ENCODE measurements at regions not wholly inside any gene's neighbourhood (a gene's known extent, or its start where the extent isn't known, plus 50 kb on each side); places are given as distances from the start of the nearest gene placed in this dataset.

- Histone ChIP-seq H3K4me2 (ENCODE audit: low read length) (no peak overlapping the region), H3K4me1 (ENCODE audit: insufficient read depth, low read length, poor library complexity, severe bottlenecking) (no peaks in the 10 kb centered on the region), H3K4me3 (ENCODE audit: low read depth, low read length, poor library complexity, severe bottlenecking) (no peak overlapping the region), H3K9me3 (ENCODE audit: low read length) (no peaks in the 10 kb centered on the region), H2AFZ (ENCODE audit: low read length) (no peak overlapping the region), H3K79me2 (ENCODE audit: insufficient read depth, low read depth, low read length) (no peaks in the 10 kb centered on the region), H4K20me1 (ENCODE audit: insufficient read depth, low read length) (no peaks in the 10 kb centered on the region), H3K27ac (ENCODE audit: low read depth, low read length, poor library complexity, severe bottlenecking) (no peak overlapping the region), H3K36me3 (ENCODE audit: insufficient read depth, low read length) (no peaks in the 10 kb centered on the region), H3K9me2 (ENCODE audit: insufficient read depth, low read length) (no peaks in the 10 kb centered on the region)
- CTCF ChIA-PET (ENCODE audit: unreplicated experiment): no interaction called here
- POLR2A ChIA-PET: no interaction called here
- intact Hi-C loops (cut with micrococcal nuclease; ENCODE audit: unreplicated experiment): no loop called here
- TF ChIP-seq EZH2phosphoT487 (IDR thresholded peaks at IDR 0.05; ENCODE audit: borderline replicate concordance, low read depth, low read length) (no peak), CTCF (conservative IDR thresholded peaks at IDR 0.05; ENCODE audit: low read length) (no peak)
- BruUV-seq (replicated peaks): no TSS peak
- no peak for DNase-seq (ENCODE audit: low spot score)
Observed at GRCh38 chr3:62981962-62982361, 106.7 kb upstream of the CADPS start.

GRCh38 chr3:62982795-62983455 lies 107.7 kb upstream of the CADPS start:
- no peaks in the 10 kb centered on the region for H3K9me2 ChIP-seq (ENCODE audit: insufficient read depth, low read length)
- intact Hi-C loops (cut with micrococcal nuclease; ENCODE audit: unreplicated experiment): no loop called here
- POLR2A ChIA-PET: interaction anchor here (0.6 to 0.7 kb wide), 2 partner anchors 20 to 349 kb away, joined by 3 read pairs; no protein-coding TSS in a partner anchor
- no peaks in the 10 kb centered on the region for H4K20me1 ChIP-seq (ENCODE audit: insufficient read depth, low read length)
- H3K36me3 ChIP-seq (ENCODE audit: insufficient read depth, low read length): no peaks in the 10 kb centered on the region
- DNase-seq (ENCODE audit: low spot score): no peak
- no peak overlapping the region for H3K4me2 ChIP-seq (ENCODE audit: low read length)
- no peaks in the 10 kb centered on the region for H3K4me1 ChIP-seq (ENCODE audit: insufficient read depth, low read length, poor library complexity, severe bottlenecking)
- no peak overlapping the region for H3K4me3 ChIP-seq (ENCODE audit: low read depth, low read length, poor library complexity, severe bottlenecking)
- CTCF ChIA-PET (ENCODE audit: unreplicated experiment): no interaction called here
- H2AFZ ChIP-seq (ENCODE audit: low read length): no peak overlapping the region
- BruUV-seq (replicated peaks): no TSS peak
- no peak for TF ChIP-seq EZH2phosphoT487 (IDR thresholded peaks at IDR 0.05; ENCODE audit: borderline replicate concordance, low read depth, low read length)
- TF ChIP-seq CTCF (conservative IDR thresholded peaks at IDR 0.05; ENCODE audit: low read length): no peak
- no peaks in the 10 kb centered on the region for H3K79me2 ChIP-seq (ENCODE audit: insufficient read depth, low read depth, low read length)
- H3K9me3 ChIP-seq (ENCODE audit: low read length): no peaks in the 10 kb centered on the region
- H3K27ac ChIP-seq (ENCODE audit: low read depth, low read length, poor library complexity, severe bottlenecking): no peak overlapping the region

- H3K27ac ChIP-seq (ENCODE audit: low read depth, low read length, poor library complexity, severe bottlenecking): no peak overlapping the region
- H2AFZ ChIP-seq (ENCODE audit: low read length): no peak overlapping the region
- no peak for DNase-seq (ENCODE audit: low spot score)
- no peak overlapping the region for H3K4me2 ChIP-seq (ENCODE audit: low read length)
- POLR2A ChIA-PET: interaction anchor here (0.5 kb wide), 1 partner anchor 18 kb away, joined by 5 read pairs; no protein-coding TSS in a partner anchor
- no peaks in the 10 kb centered on the region for H3K36me3 ChIP-seq (ENCODE audit: insufficient read depth, low read length)
- H4K20me1 ChIP-seq (ENCODE audit: insufficient read depth, low read length): no peaks in the 10 kb centered on the region
- CTCF ChIA-PET (ENCODE audit: unreplicated experiment): no interaction called here
- no peak overlapping the region for H3K4me3 ChIP-seq (ENCODE audit: low read depth, low read length, poor library complexity, severe bottlenecking)
- no TSS peak for BruUV-seq (replicated peaks)
- H3K9me3 ChIP-seq (ENCODE audit: low read length): no peaks in the 10 kb centered on the region
- H3K4me1 ChIP-seq (ENCODE audit: insufficient read depth, low read length, poor library complexity, severe bottlenecking): no peaks in the 10 kb centered on the region
- no peak for TF ChIP-seq EZH2phosphoT487 (IDR thresholded peaks at IDR 0.05; ENCODE audit: borderline replicate concordance, low read depth, low read length)
- no peak for TF ChIP-seq CTCF (conservative IDR thresholded peaks at IDR 0.05; ENCODE audit: low read length)
- H3K79me2 ChIP-seq (ENCODE audit: insufficient read depth, low read depth, low read length): no peaks in the 10 kb centered on the region
- intact Hi-C loops (cut with micrococcal nuclease; ENCODE audit: unreplicated experiment): no loop called here
- no peaks in the 10 kb centered on the region for H3K9me2 ChIP-seq (ENCODE audit: insufficient read depth, low read length)
Observed at GRCh38 chr3:62986061-62986460, 110.8 kb upstream of the CADPS start.
